GM23248 (cell line): ENCODE measurements at regions not wholly inside any gene's neighbourhood (a gene's known extent, or its start where the extent isn't known, plus 50 kb on each side); places are given as distances from the start of the nearest gene placed in this dataset.

ENCODE experiments used
- EZH2 ChIP-seq: fragments of 200-600 bp; sonication (generic); IDR thresholded peaks from 2 replicates; pipeline ENCODE4 v1.6.1; 2018; ENCODE audit warnings: antibody characterized with exemption, mild to moderate bottlenecking; ENCODE audit not compliant: insufficient read depth, poor library complexity, severe bottlenecking
- EZH2phosphoT487 ChIP-seq: fragments of 200-600 bp; sonication (generic); IDR thresholded peaks from 2 replicates; pipeline ENCODE4 v1.6.1; 2018; ENCODE audit warnings: antibody characterized with exemption, moderate library complexity, mild to moderate bottlenecking, low read depth; ENCODE audit not compliant: insufficient read depth

- TF ChIP-seq EZH2 (no peak), EZH2phosphoT487 (no peak)
Observed at GRCh38 chr10:86598151-86598550, 56.2 kb upstream of the OPN4 start.
